ENCODE measurements at regions not wholly inside any gene's neighbourhood (a gene's known extent, or its start where the extent isn't known, plus 50 kb on each side); places are given as distances from the start of the nearest gene placed in this dataset.

DNA sequence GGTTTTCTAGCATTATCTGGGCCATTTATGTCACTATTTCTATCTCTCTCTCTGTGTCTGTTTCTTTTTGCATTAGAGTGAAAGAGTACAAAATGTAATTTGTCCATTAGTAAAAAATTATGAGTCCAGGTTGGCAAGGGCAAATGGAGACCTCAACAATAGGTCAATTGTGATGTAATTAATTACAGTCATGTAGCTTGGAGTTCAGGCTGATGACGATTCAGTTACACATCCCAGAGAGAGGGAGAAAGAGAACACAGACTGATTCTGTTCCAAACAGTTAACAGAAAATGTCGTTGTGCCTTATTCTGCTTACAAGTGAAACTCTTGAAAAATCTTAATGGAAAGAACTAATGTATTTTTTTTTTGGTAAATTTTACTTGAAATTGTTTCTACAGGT lies 83.3 kb downstream of the ATXN7L3B start:
- BruUV-seq (replicated peaks) = no TSS peak
- Histone ChIP-seq H3K4me3 (ENCODE audit: low read depth, low read length) (no peak overlapping the region), H3K9me3 (no peaks in the 10 kb centered on the region), H3K27me3 (replicated peaks; ENCODE audit: control insufficient read depth, insufficient read depth, low read length) (no peaks in the 10 kb centered on the region), H3K36me3 (ENCODE audit: control insufficient read depth, insufficient read depth, low read length) (no peaks in the 10 kb centered on the region), H3K4me1 (peaks cover 7% of the 10 kb centered on the region)
- POLR2A ChIA-PET = no interaction called here
- CTCF ChIA-PET = no interaction called here
- no peak overlapping the region for H3K4me3 Mint-ChIP-seq (ENCODE audit: unreplicated experiment)
- DNase-seq = no peak
- no peaks in the 10 kb centered on the region for H3K4me1 Mint-ChIP-seq (ENCODE audit: low read depth, unreplicated experiment)
- H3K27ac Mint-ChIP-seq (ENCODE audit: unreplicated experiment) = no peak overlapping the region
- H3K9me3 Mint-ChIP-seq (ENCODE audit: unreplicated experiment) = no peaks in the 10 kb centered on the region
- H3K27me3 Mint-ChIP-seq (ENCODE audit: insufficient read depth, unreplicated experiment) = no peaks in the 10 kb centered on the region
- TF ChIP-seq, protein P1, sequence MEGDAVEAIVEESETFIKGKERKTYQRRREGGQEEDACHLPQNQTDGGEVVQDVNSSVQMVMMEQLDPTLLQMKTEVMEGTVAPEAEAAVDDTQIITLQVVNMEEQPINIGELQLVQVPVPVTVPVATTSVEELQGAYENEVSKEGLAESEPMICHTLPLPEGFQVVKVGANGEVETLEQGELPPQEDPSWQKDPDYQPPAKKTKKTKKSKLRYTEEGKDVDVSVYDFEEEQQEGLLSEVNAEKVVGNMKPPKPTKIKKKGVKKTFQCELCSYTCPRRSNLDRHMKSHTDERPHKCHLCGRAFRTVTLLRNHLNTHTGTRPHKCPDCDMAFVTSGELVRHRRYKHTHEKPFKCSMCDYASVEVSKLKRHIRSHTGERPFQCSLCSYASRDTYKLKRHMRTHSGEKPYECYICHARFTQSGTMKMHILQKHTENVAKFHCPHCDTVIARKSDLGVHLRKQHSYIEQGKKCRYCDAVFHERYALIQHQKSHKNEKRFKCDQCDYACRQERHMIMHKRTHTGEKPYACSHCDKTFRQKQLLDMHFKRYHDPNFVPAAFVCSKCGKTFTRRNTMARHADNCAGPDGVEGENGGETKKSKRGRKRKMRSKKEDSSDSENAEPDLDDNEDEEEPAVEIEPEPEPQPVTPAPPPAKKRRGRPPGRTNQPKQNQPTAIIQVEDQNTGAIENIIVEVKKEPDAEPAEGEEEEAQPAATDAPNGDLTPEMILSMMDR (IDR thresholded peaks at IDR 0.05; ENCODE audit: insufficient read depth in 1 of 2, low read depth in 1 of 2, low read length in 1 of 2, severe bottlenecking in 1 of 2, unreplicated experiment in 1 of 2) = no peak
- intact Hi-C loops (cut with micrococcal nuclease; ENCODE audit: unreplicated experiment) = no loop called here
- no peaks in the 10 kb centered on the region for H3K36me3 Mint-ChIP-seq (ENCODE audit: insufficient read depth, unreplicated experiment)

DNA sequence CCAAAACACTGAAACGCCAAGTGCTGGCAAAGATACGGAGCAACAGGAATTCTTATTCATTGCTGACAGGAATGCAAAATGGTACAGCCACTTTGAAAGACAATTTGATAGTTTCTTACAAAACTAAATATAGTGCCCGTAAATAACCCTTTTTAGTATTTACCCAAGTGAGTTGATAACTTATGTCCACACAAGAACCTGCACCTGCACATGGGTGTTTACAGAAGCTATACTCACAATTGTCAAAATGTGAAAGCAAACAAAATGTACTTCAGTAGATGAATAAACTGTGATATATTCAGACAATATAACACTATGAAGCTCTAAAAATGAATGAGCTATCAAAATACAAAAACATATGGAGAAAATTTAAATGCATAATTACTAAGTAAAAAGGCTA lies 86.6 kb downstream of the ATXN7L3B start:
- Mint-ChIP-seq H3K4me3 (ENCODE audit: unreplicated experiment) (no peak overlapping the region), H3K36me3 (ENCODE audit: insufficient read depth, unreplicated experiment) (no peaks in the 10 kb centered on the region), H3K27ac (ENCODE audit: unreplicated experiment) (no peak overlapping the region), H3K4me1 (ENCODE audit: low read depth, unreplicated experiment) (no peaks in the 10 kb centered on the region), H3K27me3 (ENCODE audit: insufficient read depth, unreplicated experiment) (no peaks in the 10 kb centered on the region), H3K9me3 (ENCODE audit: unreplicated experiment) (peaks cover under 1% of the 10 kb centered on the region)
- H3K4me3 ChIP-seq (ENCODE audit: low read depth, low read length) = no peak overlapping the region
- ChIA-PET POLR2A (no interaction called here), CTCF (no interaction called here)
- H3K27me3 ChIP-seq (replicated peaks; ENCODE audit: control insufficient read depth, insufficient read depth, low read length) = no peaks in the 10 kb centered on the region
- no peaks in the 10 kb centered on the region for H3K9me3 ChIP-seq
- intact Hi-C loops (cut with micrococcal nuclease; ENCODE audit: unreplicated experiment) = no loop called here
- no TSS peak for BruUV-seq (replicated peaks)
- peaks cover 7% of the 10 kb centered on the region for H3K4me1 ChIP-seq
- H3K36me3 ChIP-seq (ENCODE audit: control insufficient read depth, insufficient read depth, low read length) = no peaks in the 10 kb centered on the region
- TF ChIP-seq, protein P1 (IDR thresholded peaks at IDR 0.05; ENCODE audit: insufficient read depth in 1 of 2, low read depth in 1 of 2, low read length in 1 of 2, severe bottlenecking in 1 of 2, unreplicated experiment in 1 of 2) = no peak
- DNase-seq = no peak

DNA sequence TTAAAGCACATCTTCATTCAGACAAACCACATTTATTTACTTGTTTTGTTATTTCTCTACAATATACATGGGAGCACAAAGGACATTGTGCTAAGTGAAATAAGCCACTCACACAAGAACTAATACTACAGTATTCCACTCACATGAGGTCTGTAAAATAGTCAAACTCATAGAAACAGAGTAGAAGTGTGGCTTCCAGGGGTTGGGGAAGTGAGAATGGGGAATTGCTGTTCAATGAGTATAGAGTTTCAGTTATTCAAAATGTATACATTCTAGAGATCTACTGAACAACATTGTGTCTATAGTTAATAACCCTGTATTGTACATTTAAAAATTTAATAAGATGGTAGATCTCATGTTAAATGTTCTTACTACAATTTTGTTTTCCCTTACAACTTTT lies 88.8 kb downstream of the ATXN7L3B start:
- ChIA-PET POLR2A (no interaction called here), CTCF (no interaction called here)
- intact Hi-C loops (cut with micrococcal nuclease; ENCODE audit: unreplicated experiment) = no loop called here
- H3K4me3 ChIP-seq (ENCODE audit: low read depth, low read length) = no peak overlapping the region
- H3K27me3 Mint-ChIP-seq (ENCODE audit: insufficient read depth, unreplicated experiment) = no peaks in the 10 kb centered on the region
- H3K27ac Mint-ChIP-seq (ENCODE audit: unreplicated experiment) = no peak overlapping the region
- H3K4me1 Mint-ChIP-seq (ENCODE audit: low read depth, unreplicated experiment) = no peaks in the 10 kb centered on the region
- BruUV-seq (replicated peaks) = no TSS peak
- H3K36me3 ChIP-seq (ENCODE audit: control insufficient read depth, insufficient read depth, low read length) = no peaks in the 10 kb centered on the region
- no peak for DNase-seq
- no peaks in the 10 kb centered on the region for H3K9me3 ChIP-seq
- TF ChIP-seq, protein P1 (IDR thresholded peaks at IDR 0.05; ENCODE audit: insufficient read depth in 1 of 2, low read depth in 1 of 2, low read length in 1 of 2, severe bottlenecking in 1 of 2, unreplicated experiment in 1 of 2) = no peak
- no peaks in the 10 kb centered on the region for H3K27me3 ChIP-seq (replicated peaks; ENCODE audit: control insufficient read depth, insufficient read depth, low read length)
- no peak overlapping the region for H3K4me3 Mint-ChIP-seq (ENCODE audit: unreplicated experiment)
- no peaks in the 10 kb centered on the region for H3K4me1 ChIP-seq
- peaks cover 13% of the 10 kb centered on the region for H3K9me3 Mint-ChIP-seq (ENCODE audit: unreplicated experiment)
- no peaks in the 10 kb centered on the region for H3K36me3 Mint-ChIP-seq (ENCODE audit: insufficient read depth, unreplicated experiment)

Data from Caco-2 (cell line).